Left lung (tissue), 4 donors: ENCODE measurements at regions not wholly inside any gene's neighbourhood (a gene's known extent, or its start where the extent isn't known, plus 50 kb on each side); places are given as distances from the start of the nearest gene placed in this dataset.
"Not testable (repeated sequence)": the region's sequence is repeated elsewhere in the genome, so short reads cannot be mapped to it uniquely, and the experiment has no call there.

Experiments
- ATAC-seq: fragments of 200-7000 bp; cut with Tn5 transposase; one replicate; pipeline ENCODE4 v1.9.1; 2020; ENCODE audit warnings: moderate library complexity
- DNase-seq, 4 donors: peaks; one replicate each; pipeline ENCODE4 v3.0.0-alpha.2; 2013 to 2020
- H3K27ac ChIP-seq, 2 donors: fragments of 200-600 bp; sonication (generic) in 1 of 2; one replicate each; pipeline versions ENCODE4 v1.5.0 to v1.8.0; 2020 to 2021
- H3K27me3 ChIP-seq, 2 donors: fragments of 200-600 bp; sonication (generic) in 1 of 2; one replicate each; pipeline versions ENCODE4 v1.5.0 to v1.8.0; 2020 to 2021
- H3K36me3 ChIP-seq, 2 donors: fragments of 200-600 bp; sonication (generic) in 1 of 2; one replicate each; pipeline versions ENCODE4 v1.5.0 to v1.8.0; 2020 to 2021
- H3K4me1 ChIP-seq, 2 donors: fragments of 200-600 bp; one replicate each; pipeline ENCODE4 v1.8.0; 2021
- H3K4me3 ChIP-seq, 2 donors: fragments of 200-600 bp; sonication (generic) in 1 of 2; one replicate each; pipeline versions ENCODE4 v1.5.0 to v1.8.0; 2020 to 2021; ENCODE audit warnings: mild to moderate bottlenecking in 1 of 2
- H3K9me3 ChIP-seq, 2 donors: fragments of 200-600 bp; sonication (generic) in 1 of 2; one replicate each; pipeline versions ENCODE4 v1.5.0 to v1.8.0; 2020 to 2021
- intact Hi-C, 2 donors: fragments of 100-400 bp; cut with DNase I; formaldehyde crosslinking; loops; one replicate each; pipeline versions ENCODE4 v1.11.2 to v1.14.2; 2022
- TF ChIP-seq, protein P1 (sequence below), 2 donors: fragments of 200-600 bp; sonication (generic) in 1 of 2; IDR thresholded peaks; one replicate each; pipeline versions ENCODE4 v1.5.0 to v1.8.0; 2021; ENCODE audit warnings: antibody characterized with exemption in 2 of 2
- donor health status: DM: no; HTN: yes; CAD: no.
- donor health status: DM: no; HTN: no; CAD: no.

- H3K27me3 ChIP-seq, result no peaks in the 10 kb centered on the region
- ATAC-seq (no peak), DNase-seq (no peak)
- H3K27ac ChIP-seq, result no peak overlapping the region
- intact Hi-C loops, result no loop called here
- H3K4me1 ChIP-seq, result no peaks in the 10 kb centered on the region
- H3K36me3 ChIP-seq, result no peaks in the 10 kb centered on the region
- H3K4me3 ChIP-seq, result no peak overlapping the region
- peaks cover 0 to under 1% of the 10 kb centered on the region in 2 donors for H3K9me3 ChIP-seq
- TF ChIP-seq, protein P1, sequence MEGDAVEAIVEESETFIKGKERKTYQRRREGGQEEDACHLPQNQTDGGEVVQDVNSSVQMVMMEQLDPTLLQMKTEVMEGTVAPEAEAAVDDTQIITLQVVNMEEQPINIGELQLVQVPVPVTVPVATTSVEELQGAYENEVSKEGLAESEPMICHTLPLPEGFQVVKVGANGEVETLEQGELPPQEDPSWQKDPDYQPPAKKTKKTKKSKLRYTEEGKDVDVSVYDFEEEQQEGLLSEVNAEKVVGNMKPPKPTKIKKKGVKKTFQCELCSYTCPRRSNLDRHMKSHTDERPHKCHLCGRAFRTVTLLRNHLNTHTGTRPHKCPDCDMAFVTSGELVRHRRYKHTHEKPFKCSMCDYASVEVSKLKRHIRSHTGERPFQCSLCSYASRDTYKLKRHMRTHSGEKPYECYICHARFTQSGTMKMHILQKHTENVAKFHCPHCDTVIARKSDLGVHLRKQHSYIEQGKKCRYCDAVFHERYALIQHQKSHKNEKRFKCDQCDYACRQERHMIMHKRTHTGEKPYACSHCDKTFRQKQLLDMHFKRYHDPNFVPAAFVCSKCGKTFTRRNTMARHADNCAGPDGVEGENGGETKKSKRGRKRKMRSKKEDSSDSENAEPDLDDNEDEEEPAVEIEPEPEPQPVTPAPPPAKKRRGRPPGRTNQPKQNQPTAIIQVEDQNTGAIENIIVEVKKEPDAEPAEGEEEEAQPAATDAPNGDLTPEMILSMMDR (IDR thresholded peaks at IDR 0.05), result no peak
These were observed 282.4 kb downstream of the ABCC12 start for GRCh38 chr16:47873434-47873833.

DNA sequence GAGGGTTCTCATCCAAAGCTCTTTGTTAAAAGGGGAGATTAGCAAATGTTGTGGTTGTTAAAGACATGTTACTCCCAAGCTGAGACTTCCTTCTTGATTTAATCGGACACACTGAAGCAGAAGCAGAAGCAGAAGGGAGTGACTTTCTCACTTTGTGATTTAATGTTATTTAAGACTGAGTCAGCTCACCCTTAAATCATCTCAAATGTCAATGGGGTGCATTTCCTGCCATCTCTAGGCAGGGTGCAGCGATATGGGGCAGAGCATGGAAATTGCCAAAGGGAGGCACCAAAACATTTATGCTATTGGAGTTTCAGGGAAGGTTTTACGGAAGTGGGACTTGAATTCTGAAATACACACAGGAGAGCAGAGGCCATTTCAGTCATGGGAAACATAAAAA, 283.6 kb downstream of the ABCC12 start:
- Histone ChIP-seq H3K27ac (no peak overlapping the region), H3K27me3 (no peaks in the 10 kb centered on the region), H3K4me3 (no peak overlapping the region), H3K9me3 (peaks cover 0 to 8% of the 10 kb centered on the region in 2 donors), H3K36me3 (no peaks in the 10 kb centered on the region), H3K4me1 (no peaks in the 10 kb centered on the region)
- ATAC-seq (no peak), DNase-seq (no peak)
- intact Hi-C loops, result no loop called here
- TF ChIP-seq, protein P1 (IDR thresholded peaks at IDR 0.05), result no peak

DNA sequence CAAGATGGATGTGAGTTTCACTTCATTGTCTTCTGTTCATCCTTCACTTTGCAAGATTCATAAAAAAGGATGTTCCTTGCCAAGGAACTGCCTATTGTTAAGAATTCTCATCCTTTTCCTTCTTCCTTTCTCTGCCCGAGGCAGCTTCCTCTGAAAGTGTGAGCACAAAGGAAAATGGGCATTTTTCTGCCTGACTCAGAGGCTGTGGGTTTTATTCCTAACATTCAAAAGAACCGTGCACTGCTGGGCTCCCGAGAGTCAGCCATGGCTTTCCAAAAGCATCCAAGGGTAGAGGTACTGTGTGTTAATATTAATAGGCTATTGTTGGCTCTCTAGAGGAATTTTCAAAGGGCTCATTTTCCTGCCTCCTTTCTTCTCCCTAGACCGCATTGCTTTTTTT, 289.4 kb downstream of the ABCC12 start:
- ATAC-seq (no peak), DNase-seq (no peak)
- intact Hi-C loops, result no loop called here
- no peak overlapping the region for H3K27ac ChIP-seq
- H3K4me3 ChIP-seq, result no peak overlapping the region
- TF ChIP-seq, protein P1 (IDR thresholded peaks at IDR 0.05), result no peak
- peaks cover 0 to 8% of the 10 kb centered on the region in 2 donors for H3K9me3 ChIP-seq
- H3K36me3 ChIP-seq, result no peaks in the 10 kb centered on the region
- no peaks in the 10 kb centered on the region for H3K27me3 ChIP-seq
- no peaks in the 10 kb centered on the region for H3K4me1 ChIP-seq

DNA sequence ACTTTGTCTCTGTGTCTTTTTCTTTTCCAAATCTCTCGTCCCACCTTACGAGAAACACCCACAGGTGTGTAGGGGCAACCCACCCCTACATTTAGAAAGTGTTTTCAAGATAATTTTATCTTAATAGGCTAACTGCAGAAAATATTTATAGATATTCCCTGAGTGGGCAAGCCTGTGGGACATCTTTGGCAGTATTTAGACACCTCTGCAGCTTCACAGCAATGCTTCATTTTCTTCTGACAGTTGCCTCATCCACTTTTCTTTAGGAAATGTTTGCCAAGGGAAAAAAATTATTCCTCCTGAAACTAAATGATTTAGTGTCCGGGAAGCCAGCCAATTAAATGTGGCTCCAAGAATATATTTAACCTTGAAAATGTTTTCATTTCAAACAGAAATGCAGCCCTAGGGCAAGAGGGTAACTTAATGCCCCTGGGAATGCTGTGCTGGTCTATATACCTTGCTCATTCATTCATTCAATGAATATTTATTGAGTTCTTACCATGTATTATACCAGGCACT, 290.4 kb downstream of the ABCC12 start:
- TF ChIP-seq, protein P1 (IDR thresholded peaks at IDR 0.05), result no peak
- DNase-seq, result no peak
- Histone ChIP-seq H3K27ac (no peak overlapping the region), H3K36me3 (no peaks in the 10 kb centered on the region), H3K4me1 (no peaks in the 10 kb centered on the region), H3K27me3 (no peaks in the 10 kb centered on the region), H3K4me3 (no peak overlapping the region), H3K9me3 (peaks cover 0 to 8% of the 10 kb centered on the region in 2 donors)
- no peak for ATAC-seq
- intact Hi-C loops, result no loop called here

GRCh38 chr16:47864262-47864661, 291.5 kb downstream of the ABCC12 start:
- H3K4me3 ChIP-seq, intact Hi-C loops: not testable (repeated sequence)

GRCh38 chr16:47861999-47862398, 293.8 kb downstream of the ABCC12 start:
- DNase-seq (no peak), ATAC-seq (no peak)
- no peak overlapping the region for H3K27ac ChIP-seq
- no peaks in the 10 kb centered on the region for H3K27me3 ChIP-seq
- no peaks in the 10 kb centered on the region for H3K4me1 ChIP-seq
- H3K36me3 ChIP-seq, result no peaks in the 10 kb centered on the region
- H3K9me3 ChIP-seq, result no peaks in the 10 kb centered on the region
- intact Hi-C loops, result no loop called here
- TF ChIP-seq, protein P1 (IDR thresholded peaks at IDR 0.05), result no peak
- no peak overlapping the region for H3K4me3 ChIP-seq

More at GRCh38 chr16:47864262-47864661, 291.5 kb downstream of the ABCC12 start:
- not testable (repeated sequence) for H3K9me3 ChIP-seq, H3K27ac ChIP-seq, H3K4me1 ChIP-seq, H3K36me3 ChIP-seq, ATAC-seq, H3K27me3 ChIP-seq, DNase-seq
